Activated CD4-positive, alpha-beta T cell treated with anti-CD3 and anti-CD28 coated beads for 36 hours (primary cell): ENCODE measurements at regions not wholly inside any gene's neighbourhood (a gene's known extent, or its start where the extent isn't known, plus 50 kb on each side); places are given as distances from the start of the nearest gene placed in this dataset.

ENCODE experiments used
- ATAC-seq: fragments of 200-7000 bp; cut with Tn5 transposase; one replicate; pipeline ENCODE4 v1.10.0; 2021; ENCODE audit warnings: mild to moderate bottlenecking, moderate library complexity
- CTCF ChIA-PET: fragments of 350-600 bp; sonication (Branson Sonifier 250); formaldehyde crosslinking; loops from one replicate; lab custom pipeline; 2021; ENCODE audit warnings: antibody characterized with exemption; lab: Charles Lee
- POLR2A ChIA-PET: fragments of 350-600 bp; sonication (Branson Sonifier 250); formaldehyde crosslinking; loops from one replicate; lab custom pipeline; 2021; ENCODE audit warnings: antibody characterized with exemption, inconsistent platforms; lab: Charles Lee
- DNase-seq: peaks from one replicate; pipeline ENCODE4 v3.0.0-alpha.2; 2020
- H3K27ac Mint-ChIP-seq: one replicate; pipeline ENCODE4 v1.8.0; 2021; ENCODE audit warnings: mixed read lengths
- H3K27me3 Mint-ChIP-seq: one replicate; pipeline ENCODE4 v1.8.0; 2021; ENCODE audit warnings: mixed read lengths
- H3K36me3 Mint-ChIP-seq: one replicate; pipeline ENCODE4 v1.8.0; 2021; ENCODE audit warnings: low read depth, mixed read lengths
- H3K4me1 Mint-ChIP-seq: one replicate; pipeline ENCODE4 v1.8.0; 2021; ENCODE audit warnings: mixed read lengths
- H3K4me3 Mint-ChIP-seq: one replicate; pipeline ENCODE4 v1.8.0; 2021; ENCODE audit warnings: mild to moderate bottlenecking, moderate library complexity, mixed read lengths
- H3K9me3 Mint-ChIP-seq: one replicate; pipeline ENCODE4 v1.8.0; 2021; ENCODE audit warnings: low read depth, mixed read lengths
- intact Hi-C, 2 experiments: fragments of 100-400 bp; cut with DNase I in 1 of 2; cut with micrococcal nuclease in 1 of 2; formaldehyde crosslinking; loops; one replicate each; pipeline versions ENCODE4 v1.14.2 to v1.15.1; 2022 to 2024; cut with DNase I, micrococcal nuclease

DNA sequence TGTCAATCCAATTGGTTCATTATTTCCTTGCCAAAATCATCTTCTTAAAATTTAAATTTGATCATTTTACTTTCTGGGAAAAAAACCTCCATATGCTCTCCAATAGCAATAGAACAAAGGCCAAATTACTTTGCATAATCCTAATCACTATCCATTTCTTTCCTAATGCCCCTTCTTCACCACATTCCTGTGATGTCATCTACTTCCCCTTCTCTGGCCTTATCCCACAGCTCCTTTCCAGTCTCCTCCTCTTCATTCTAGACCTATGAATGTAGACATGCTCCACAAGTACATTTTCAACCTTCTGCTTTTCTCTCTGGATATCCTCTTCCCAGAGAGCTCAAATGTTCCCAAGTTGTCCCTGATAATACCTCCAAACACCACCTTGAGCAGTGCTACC lies 216.6 kb downstream of the MRPL39 start:
- ATAC-seq (no peak), DNase-seq (no peak)
- peaks cover 16% of the 10 kb centered on the region for H3K4me1 Mint-ChIP-seq
- ChIA-PET POLR2A (interaction anchor here (0.6 kb wide), 1 partner anchor 9 kb away, joined by 3 read pairs; no protein-coding TSS in a partner anchor), CTCF (interaction anchor here (0.7 to 1.7 kb wide), 6 partner anchors 9 to 343 kb away, joined by 3 to 8 read pairs (median 4); no protein-coding TSS in a partner anchor)
- peaks cover 3% of the 10 kb centered on the region for H3K36me3 Mint-ChIP-seq
- no peaks in the 10 kb centered on the region for H3K9me3 Mint-ChIP-seq
- no peak overlapping the region for H3K4me3 Mint-ChIP-seq
- H3K27me3 Mint-ChIP-seq: no peaks in the 10 kb centered on the region
- no peak overlapping the region for H3K27ac Mint-ChIP-seq
- intact Hi-C loops: no loop called here

DNA sequence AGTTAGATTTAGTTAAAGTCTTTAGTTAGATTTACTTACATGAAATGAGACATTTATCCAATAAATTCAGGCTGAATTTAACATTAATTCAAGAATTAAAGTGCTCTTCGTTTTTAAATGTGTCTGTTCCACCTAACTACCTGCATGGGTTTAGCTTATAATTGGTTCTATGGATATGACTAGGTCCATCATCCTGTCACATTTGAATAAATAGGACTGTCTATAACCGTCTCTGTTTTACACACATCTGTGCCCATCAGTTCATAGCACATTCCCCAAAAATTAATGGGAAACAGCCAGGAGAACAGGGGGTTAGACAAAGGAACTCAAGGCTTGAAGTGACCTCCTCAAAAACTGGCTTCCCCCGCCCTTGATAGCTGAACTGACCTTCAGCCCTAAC lies 219.6 kb downstream of the MRPL39 start:
- ChIA-PET CTCF (interaction anchor here (0.7 to 5.5 kb wide), 6 partner anchors 21 to 1317 kb away, joined by 3 to 63 read pairs (median 4); no protein-coding TSS in a partner anchor), POLR2A (no interaction called here)
- Mint-ChIP-seq H3K4me1 (peaks cover 12% of the 10 kb centered on the region), H3K9me3 (no peaks in the 10 kb centered on the region), H3K36me3 (no peaks in the 10 kb centered on the region), H3K4me3 (no peak overlapping the region), H3K27ac (no peak overlapping the region), H3K27me3 (no peaks in the 10 kb centered on the region)
- ATAC-seq: no peak
- intact Hi-C loops: loop anchor here (2.0 to 10.0 kb wide), 4 partner anchors 37 to 1533 kb away; no protein-coding TSS in a partner anchor
- no peak for DNase-seq

DNA sequence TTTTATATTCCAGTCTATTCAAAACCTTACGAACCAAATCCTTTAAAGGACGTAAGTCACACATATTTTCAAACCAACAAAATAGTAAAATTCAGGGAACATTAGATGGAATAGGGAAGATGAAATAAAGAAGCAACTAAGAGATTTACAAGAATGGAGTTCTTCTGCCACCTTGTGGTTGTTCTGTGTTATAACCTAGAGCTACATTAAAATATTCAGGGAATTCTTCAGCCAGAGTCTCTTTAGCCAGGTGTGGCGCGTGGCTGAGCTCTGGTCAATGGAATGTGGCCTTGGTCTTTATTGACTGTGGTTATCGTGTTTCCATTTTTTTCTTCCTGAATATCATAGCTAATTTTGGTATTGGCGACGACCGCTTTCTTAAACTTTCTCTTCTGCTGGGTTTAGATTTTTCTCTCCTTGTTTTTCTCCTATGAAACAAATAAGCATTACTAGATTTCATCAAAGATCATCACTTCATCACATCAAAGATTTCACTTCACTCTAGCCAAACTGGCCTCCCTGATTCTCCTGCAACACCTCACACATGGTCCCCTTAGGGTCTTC lies 221.3 kb downstream of the MRPL39 start:
- POLR2A ChIA-PET: no interaction called here
- Mint-ChIP-seq H3K4me3 (no peak overlapping the region), H3K9me3 (no peaks in the 10 kb centered on the region), H3K4me1 (peaks cover 12% of the 10 kb centered on the region), H3K27me3 (peaks cover 5% of the 10 kb centered on the region), H3K27ac (no peak overlapping the region), H3K36me3 (no peaks in the 10 kb centered on the region)
- intact Hi-C loops: loop anchor here (1.0 to 10.0 kb wide), 8 partner anchors 35 to 1531 kb away; no protein-coding TSS in a partner anchor
- DNase-seq: no peak
- CTCF ChIA-PET: interaction anchor here (0.5 to 5.5 kb wide), 32 partner anchors 10 to 1011 kb away, joined by 3 to 63 read pairs (median 4); no protein-coding TSS in a partner anchor
- peak; percentile 49 for ATAC-seq

DNA sequence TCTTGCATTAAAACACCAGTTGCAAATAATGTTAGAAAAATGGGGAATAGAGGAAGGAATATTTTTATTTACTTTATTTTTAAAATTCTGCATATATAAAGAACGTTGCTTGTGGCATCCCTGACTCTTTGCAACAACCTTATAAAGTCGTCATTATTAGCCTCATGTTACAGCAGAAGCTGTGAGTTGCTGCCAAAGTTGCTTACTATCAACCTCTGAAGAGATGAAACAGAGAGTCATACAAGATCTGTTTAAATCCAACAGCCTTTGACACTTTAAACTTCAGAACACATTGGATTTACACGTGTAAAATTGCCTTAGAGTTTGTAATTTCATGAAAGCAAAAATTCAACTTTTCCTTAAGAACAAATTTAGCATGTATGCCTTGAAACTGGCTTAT lies 221.9 kb downstream of the MRPL39 start:
- Mint-ChIP-seq H3K27ac (no peak overlapping the region), H3K27me3 (peaks cover 7% of the 10 kb centered on the region), H3K4me1 (peaks cover 12% of the 10 kb centered on the region), H3K36me3 (no peaks in the 10 kb centered on the region), H3K4me3 (no peak overlapping the region), H3K9me3 (no peaks in the 10 kb centered on the region)
- ChIA-PET CTCF (interaction anchor here (0.5 to 5.5 kb wide), 24 partner anchors 8 to 986 kb away, joined by 3 to 63 read pairs (median 4); no protein-coding TSS in a partner anchor), POLR2A (no interaction called here)
- DNase-seq (no peak), ATAC-seq (no peak)
- intact Hi-C loops: loop anchor here (1.0 to 10.0 kb wide), 5 partner anchors 488 to 1531 kb away; no protein-coding TSS in a partner anchor

DNA sequence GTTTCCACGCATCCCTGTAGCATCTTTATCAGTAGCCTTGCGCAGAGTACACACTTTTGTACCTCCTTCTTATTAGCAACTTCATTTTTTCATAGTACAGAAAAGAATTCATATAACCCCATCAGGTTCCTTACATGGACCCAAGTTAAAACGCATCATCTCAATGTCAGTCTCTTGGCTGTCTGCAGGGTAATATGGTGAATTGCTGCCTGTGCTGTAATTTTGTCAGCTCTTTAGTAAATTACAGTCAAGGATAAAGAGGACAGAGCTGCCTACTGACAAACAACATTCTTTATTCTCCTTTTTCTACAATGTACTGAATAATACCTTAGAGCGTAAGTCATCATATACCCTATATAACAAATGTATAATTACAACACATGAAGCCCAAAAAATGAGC lies 222.5 kb downstream of the MRPL39 start:
- H3K36me3 Mint-ChIP-seq: no peaks in the 10 kb centered on the region
- peaks cover 7% of the 10 kb centered on the region for H3K27me3 Mint-ChIP-seq
- peaks cover 12% of the 10 kb centered on the region for H3K4me1 Mint-ChIP-seq
- CTCF ChIA-PET: interaction anchor here (0.5 to 5.5 kb wide), 17 partner anchors 9 to 986 kb away, joined by 3 to 63 read pairs (median 4); no protein-coding TSS in a partner anchor
- POLR2A ChIA-PET: no interaction called here
- no peak overlapping the region for H3K4me3 Mint-ChIP-seq
- H3K9me3 Mint-ChIP-seq: no peaks in the 10 kb centered on the region
- ATAC-seq: no peak
- DNase-seq: no peak
- H3K27ac Mint-ChIP-seq: no peak overlapping the region
- intact Hi-C loops: loop anchor here (1.0 to 10.0 kb wide), 5 partner anchors 487 to 1530 kb away; no protein-coding TSS in a partner anchor

DNA sequence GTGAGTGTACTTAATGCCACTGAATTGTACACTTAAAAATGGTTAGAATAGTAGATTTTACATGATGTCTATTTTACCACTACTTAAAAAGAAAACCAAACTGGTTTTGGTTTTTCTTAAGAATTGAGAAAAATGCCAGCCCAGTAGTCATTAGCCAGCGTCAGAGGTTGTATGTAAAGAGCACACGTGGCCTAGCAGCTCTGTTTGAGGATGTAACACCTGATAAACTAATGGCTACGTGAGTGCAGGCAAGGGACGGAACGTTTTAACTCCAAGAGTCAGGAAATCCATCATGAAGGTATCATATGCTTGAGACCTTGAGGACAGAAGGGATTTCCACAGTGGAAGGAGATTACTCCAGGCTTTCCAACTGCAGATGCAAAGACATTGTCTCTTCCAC lies 223.7 kb downstream of the MRPL39 start:
- POLR2A ChIA-PET: no interaction called here
- peaks cover 8% of the 10 kb centered on the region for H3K27me3 Mint-ChIP-seq
- no peak overlapping the region for H3K4me3 Mint-ChIP-seq
- intact Hi-C loops: loop anchor here (10.0 kb wide), 2 partner anchors 1009 to 1529 kb away; no protein-coding TSS in a partner anchor
- H3K9me3 Mint-ChIP-seq: no peaks in the 10 kb centered on the region
- no peaks in the 10 kb centered on the region for H3K36me3 Mint-ChIP-seq
- CTCF ChIA-PET: interaction anchor here (0.9 to 1.2 kb wide), 2 partner anchors 32 to 315 kb away, joined by 4 to 8 read pairs; no protein-coding TSS in a partner anchor
- ATAC-seq: no peak
- H3K27ac Mint-ChIP-seq: no peak overlapping the region
- peaks cover 12% of the 10 kb centered on the region for H3K4me1 Mint-ChIP-seq
- DNase-seq: no peak

DNA sequence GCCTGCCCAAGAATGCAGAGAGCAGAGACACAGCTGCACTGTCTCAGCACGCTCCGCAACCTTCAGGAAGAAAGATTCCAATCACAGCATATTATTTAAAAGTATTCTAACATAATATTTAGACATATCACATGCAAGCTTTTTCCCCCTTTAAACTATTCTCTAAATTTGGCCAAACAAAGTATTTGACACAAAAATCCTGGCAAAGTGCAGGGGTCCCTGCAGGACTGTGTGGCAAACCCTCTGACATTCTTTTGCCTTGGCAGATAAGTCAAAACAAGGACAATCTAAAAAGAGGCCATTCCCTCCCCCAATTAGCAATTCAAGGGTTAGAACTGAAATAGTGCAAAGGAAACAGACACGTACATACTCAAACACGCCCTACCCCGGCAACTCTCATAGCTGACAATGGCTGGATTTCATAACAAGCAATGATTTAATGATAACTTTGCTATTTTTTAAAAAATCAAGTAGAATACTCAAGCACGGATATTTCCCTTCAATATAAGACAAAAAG lies 225.3 kb downstream of the MRPL39 start:
- Mint-ChIP-seq H3K27me3 (peaks cover 8% of the 10 kb centered on the region), H3K36me3 (no peaks in the 10 kb centered on the region), H3K4me3 (no peak overlapping the region), H3K27ac (no peak overlapping the region), H3K9me3 (peaks cover 4% of the 10 kb centered on the region), H3K4me1 (peaks cover 15% of the 10 kb centered on the region)
- CTCF ChIA-PET: interaction anchor here (1.3 to 1.5 kb wide), 3 partner anchors 9 to 33 kb away, joined by 3 read pairs; no protein-coding TSS in a partner anchor
- no peak for DNase-seq
- POLR2A ChIA-PET: no interaction called here
- no peak for ATAC-seq
- intact Hi-C loops: loop anchor here (10.0 kb wide), 2 partner anchors 1007 to 1527 kb away; no protein-coding TSS in a partner anchor

DNA sequence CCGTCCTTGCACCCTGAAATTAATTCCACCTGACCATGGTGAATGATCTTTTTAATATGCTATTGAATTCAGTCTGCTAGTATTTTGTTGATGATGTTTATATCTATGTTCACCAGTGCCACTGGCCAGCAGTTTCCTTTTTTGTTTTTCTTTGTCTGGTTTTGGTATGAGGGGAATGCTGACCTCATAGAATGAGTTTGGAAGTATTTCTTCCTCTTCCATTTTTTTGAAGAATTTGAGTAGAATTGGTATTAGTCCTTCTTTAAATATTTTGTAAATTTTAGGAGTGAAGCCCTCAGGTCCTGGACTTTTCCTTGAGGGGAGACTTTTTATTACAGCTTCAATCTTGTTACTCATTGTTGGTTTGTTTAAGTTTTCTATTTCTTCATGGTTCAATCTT lies 231.6 kb downstream of the MRPL39 start:
- H3K27me3 Mint-ChIP-seq: peaks cover 3% of the 10 kb centered on the region
- H3K9me3 Mint-ChIP-seq: peaks cover 4% of the 10 kb centered on the region
- peaks cover 10% of the 10 kb centered on the region for H3K4me1 Mint-ChIP-seq
- no peaks in the 10 kb centered on the region for H3K36me3 Mint-ChIP-seq
- DNase-seq: no peak
- ATAC-seq: no peak
- POLR2A ChIA-PET: no interaction called here
- intact Hi-C loops: no loop called here
- no peak overlapping the region for H3K4me3 Mint-ChIP-seq
- CTCF ChIA-PET: interaction anchor here (1.0 kb wide), 1 partner anchor 9 kb away, joined by 3 read pairs; no protein-coding TSS in a partner anchor
- no peak overlapping the region for H3K27ac Mint-ChIP-seq

DNA sequence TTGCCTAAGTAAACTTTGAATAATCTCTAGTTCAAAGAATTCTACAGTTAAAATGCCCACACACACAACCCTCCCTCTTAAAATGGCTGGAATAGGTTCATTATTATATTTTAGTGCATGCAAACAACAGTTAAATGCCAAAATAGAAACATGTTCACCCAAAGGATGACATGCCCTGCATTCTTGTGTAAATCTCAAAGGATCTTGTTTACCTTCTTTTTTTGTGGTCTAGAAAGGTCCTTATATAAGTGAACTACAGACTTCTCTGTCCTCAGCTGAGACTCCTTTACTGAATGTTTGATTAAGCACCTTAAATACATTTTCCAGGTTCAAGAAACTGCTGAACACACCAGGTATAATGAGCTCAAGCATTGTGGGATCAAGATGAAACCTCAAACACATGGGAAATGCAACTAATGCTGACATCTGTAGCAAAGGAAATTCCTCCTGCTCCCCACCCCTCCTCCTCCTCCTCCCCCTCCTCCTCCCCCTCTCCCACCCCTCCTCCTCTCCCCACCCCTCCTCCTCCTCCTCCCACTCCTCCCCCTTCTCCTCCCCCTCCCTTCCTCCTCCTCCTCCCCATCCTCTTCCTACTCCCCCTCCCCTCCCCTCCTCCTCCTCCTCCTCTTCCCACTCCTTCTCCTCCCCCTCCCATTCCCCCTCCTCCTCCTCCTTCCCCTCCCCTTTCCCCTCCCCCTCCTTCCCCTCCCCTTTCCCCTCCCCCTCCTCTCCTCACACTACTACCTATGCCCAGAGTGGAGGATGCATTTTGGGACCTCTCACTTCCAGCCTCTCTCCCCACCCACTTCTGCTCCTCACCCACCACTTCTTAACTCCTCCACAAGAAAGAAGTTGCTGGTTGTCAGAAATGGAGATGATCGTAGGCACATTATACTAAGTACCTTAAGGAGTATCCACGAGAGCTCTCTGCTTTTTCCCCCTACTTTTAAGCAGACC lies 233.9 kb downstream of the MRPL39 start:
- Mint-ChIP-seq H3K27ac (no peak overlapping the region), H3K4me1 (peaks cover 16% of the 10 kb centered on the region), H3K27me3 (peaks cover 3% of the 10 kb centered on the region), H3K9me3 (peaks cover 4% of the 10 kb centered on the region), H3K4me3 (no peak overlapping the region), H3K36me3 (no peaks in the 10 kb centered on the region)
- DNase-seq (no peak), ATAC-seq (no peak)
- intact Hi-C loops: no loop called here
- CTCF ChIA-PET: interaction anchor here (2.3 kb wide), 1 partner anchor 12 kb away, joined by 9 read pairs; no protein-coding TSS in a partner anchor
- POLR2A ChIA-PET: no interaction called here

DNA sequence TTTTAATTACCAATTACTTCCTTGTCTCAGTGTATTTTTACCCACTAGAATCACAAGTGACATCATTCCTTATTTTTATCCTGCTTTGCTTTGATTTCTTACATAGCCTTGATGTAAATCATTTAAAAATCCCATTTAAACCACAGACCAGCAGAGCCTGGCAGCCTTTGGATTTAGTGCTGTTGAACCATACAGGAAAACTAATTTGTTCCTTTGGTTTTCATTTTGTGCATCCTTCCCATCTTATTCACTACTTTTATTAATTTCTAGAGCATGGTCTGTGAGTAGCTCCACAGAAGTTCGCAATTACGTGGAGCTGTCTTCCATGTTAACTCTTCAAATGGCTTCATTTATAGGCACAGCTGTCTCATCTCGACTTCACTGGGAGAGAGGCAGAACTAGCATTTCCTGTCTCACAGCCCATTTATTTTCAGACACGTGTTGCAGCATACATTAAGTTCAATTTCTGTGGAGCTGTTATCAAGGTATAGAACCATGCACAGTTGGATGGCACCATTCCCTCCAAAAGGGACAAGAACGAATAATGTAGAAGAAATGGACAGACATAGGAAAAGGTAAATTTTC lies 235.3 kb downstream of the MRPL39 start:
- ChIA-PET POLR2A (no interaction called here), CTCF (interaction anchor here (0.7 to 1.1 kb wide), 2 partner anchors 14 to 734 kb away, joined by 3 to 4 read pairs; no protein-coding TSS in a partner anchor)
- Mint-ChIP-seq H3K9me3 (no peaks in the 10 kb centered on the region), H3K36me3 (no peaks in the 10 kb centered on the region), H3K4me1 (peaks cover 9% of the 10 kb centered on the region), H3K4me3 (no peak overlapping the region), H3K27ac (no peak overlapping the region), H3K27me3 (peaks cover 8% of the 10 kb centered on the region)
- DNase-seq (no peak), ATAC-seq (no peak)
- intact Hi-C loops: no loop called here
